H9 (cell line): ENCODE measurements at regions not wholly inside any gene's neighbourhood (a gene's known extent, or its start where the extent isn't known, plus 50 kb on each side); places are given as distances from the start of the nearest gene placed in this dataset.

Experiments
- DNase-seq: peaks from one replicate; pipeline ENCODE4 v3.0.0-alpha.2; 2017
- H2AFZ ChIP-seq: one replicate; pipeline ENCODE4 v1.6.1; 2013; ENCODE audit warnings: mild to moderate bottlenecking, low read length, control low read depth, moderate library complexity
- H2AK5ac ChIP-seq: 2 replicates; pipeline ENCODE4 v1.6.1; 2013; ENCODE audit warnings: low read length, control low read depth, mixed read lengths; ENCODE audit not compliant: insufficient read length
- H2BK120ac ChIP-seq: one replicate; pipeline ENCODE4 v1.6.1; 2013; ENCODE audit warnings: low read depth, mild to moderate bottlenecking, low read length, control low read depth, inconsistent platforms; ENCODE audit not compliant: poor library complexity, severe bottlenecking
- H2BK12ac ChIP-seq: 2 replicates; pipeline ENCODE4 v1.6.1; 2013; ENCODE audit warnings: low read length, control low read depth, mixed read lengths, low read depth; ENCODE audit not compliant: insufficient read length
- H2BK15ac ChIP-seq: 2 replicates; pipeline ENCODE4 v1.6.1; 2013; ENCODE audit warnings: low read depth, low read length, control low read depth
- H2BK20ac ChIP-seq: one replicate; pipeline ENCODE4 v1.6.1; 2013; ENCODE audit warnings: low read depth, mild to moderate bottlenecking, low read length, control low read depth, inconsistent platforms; ENCODE audit not compliant: poor library complexity, severe bottlenecking
- H2BK5ac ChIP-seq: 2 replicates; pipeline ENCODE4 v1.6.1; 2013; ENCODE audit warnings: low read length, control low read depth, mixed read lengths; ENCODE audit not compliant: insufficient read length
- H3K14ac ChIP-seq: 2 replicates; pipeline ENCODE4 v1.6.1; 2013; ENCODE audit warnings: low read length, control low read depth; ENCODE audit not compliant: insufficient read depth
- H3K18ac ChIP-seq: 2 replicates; pipeline ENCODE4 v1.6.1; 2013; ENCODE audit warnings: low read depth, mild to moderate bottlenecking, mixed read lengths, low read length, control low read depth; ENCODE audit not compliant: insufficient read length
- H3K23ac ChIP-seq: 2 replicates; pipeline ENCODE4 v1.6.1; 2013; ENCODE audit warnings: low read length, control low read depth, mixed read lengths, low read depth; ENCODE audit not compliant: insufficient read length
- H3K23me2 ChIP-seq: 2 replicates; pipeline ENCODE4 v1.6.1; 2013; ENCODE audit warnings: low read depth, mild to moderate bottlenecking, mixed read lengths, low read length, control low read depth; ENCODE audit not compliant: insufficient read length, poor library complexity, severe bottlenecking
- H3K27ac ChIP-seq: 2 replicates; pipeline ENCODE4 v1.5.1; 2013; ENCODE audit warnings: low read length, control low read depth, mixed read lengths, low read depth; ENCODE audit not compliant: insufficient read length
- H3K27me3 ChIP-seq: 2 replicates; pipeline ENCODE4 v1.6.1; 2013; ENCODE audit warnings: low read length, control low read depth, inconsistent platforms; ENCODE audit not compliant: insufficient read depth
- H3K4ac ChIP-seq: 2 replicates; pipeline ENCODE4 v1.6.1; 2013; ENCODE audit warnings: low read depth, mild to moderate bottlenecking, control low read depth, inconsistent platforms, low read length, moderate library complexity
- H3K4me1 ChIP-seq: 2 replicates; pipeline ENCODE4 v1.6.1; 2013; ENCODE audit warnings: low read length, control low read depth, inconsistent platforms; ENCODE audit not compliant: insufficient read depth
- H3K4me2 ChIP-seq: 2 replicates; pipeline ENCODE4 v1.6.1; 2013; ENCODE audit warnings: low read length, control low read depth, mixed read lengths; ENCODE audit not compliant: insufficient read length, insufficient read depth
- H3K56ac ChIP-seq: 2 replicates; pipeline ENCODE4 v1.6.1; 2013; ENCODE audit warnings: low read depth, mild to moderate bottlenecking, mixed read lengths, low read length, control low read depth; ENCODE audit not compliant: insufficient read length
- H3K79me1 ChIP-seq: 2 replicates; pipeline ENCODE4 v1.6.1; 2013; ENCODE audit warnings: low read depth, mild to moderate bottlenecking, moderate library complexity, low read length, control low read depth, inconsistent platforms; ENCODE audit not compliant: insufficient read depth, poor library complexity, severe bottlenecking
- H3K79me2 ChIP-seq: 2 replicates; pipeline ENCODE4 v1.6.1; 2013; ENCODE audit warnings: low read length, control low read depth, inconsistent platforms; ENCODE audit not compliant: insufficient read depth
- H3K9ac ChIP-seq: 2 replicates; pipeline ENCODE4 v1.6.1; 2013; ENCODE audit warnings: low read length, control low read depth, mixed read lengths; ENCODE audit not compliant: insufficient read length; ENCODE audit errors: extremely low read depth
- H3K9me3 ChIP-seq: one replicate; pipeline ENCODE4 v1.6.1; 2013; ENCODE audit warnings: low read depth, low read length, inconsistent platforms; ENCODE audit not compliant: control insufficient read depth
- H3T11ph ChIP-seq: one replicate; pipeline ENCODE4 v1.6.1; 2013; ENCODE audit warnings: mild to moderate bottlenecking, low read length, control low read depth, inconsistent platforms
- H4K20me1 ChIP-seq: one replicate; pipeline ENCODE4 v1.6.1; 2013; ENCODE audit not compliant: control insufficient read depth, insufficient read length, insufficient read depth
- H4K5ac ChIP-seq: 2 replicates; pipeline ENCODE4 v1.6.1; 2013; ENCODE audit warnings: low read depth, mild to moderate bottlenecking, mixed read lengths, low read length, control low read depth; ENCODE audit not compliant: insufficient read length
- H4K8ac ChIP-seq: replicated peaks from 2 replicates; pipeline ENCODE4 v1.6.1; 2013; ENCODE audit warnings: low read length, control low read depth, mixed read lengths, low read depth; ENCODE audit not compliant: insufficient read length
- H4K91ac ChIP-seq: 2 replicates; pipeline ENCODE4 v1.6.1; 2013; ENCODE audit warnings: low read depth, mild to moderate bottlenecking, moderate library complexity, mixed read lengths, low read length, control low read depth; ENCODE audit not compliant: insufficient read length
- H3K27ac Mint-ChIP-seq, 3 experiments: 2 replicates in 2 of 3; 3 replicates in 1 of 3; pipeline ENCODE4 v1.8.0; 2020 to 2021; ENCODE audit warnings: mixed read lengths in 3 of 3, mild to moderate bottlenecking in 1 of 3, moderate library complexity in 1 of 3
- H3K27me3 Mint-ChIP-seq: 2 replicates; pipeline ENCODE4 v1.8.0; 2021; ENCODE audit warnings: low read depth, mild to moderate bottlenecking, moderate library complexity, mixed read lengths
- H3K36me3 Mint-ChIP-seq, 3 experiments: 2 replicates in 2 of 3; 3 replicates in 1 of 3; pipeline ENCODE4 v1.8.0; 2020 to 2021; ENCODE audit warnings: low read depth in 3 of 3, mixed read lengths in 3 of 3; ENCODE audit not compliant: insufficient read depth in 1 of 3
- H3K4me1 Mint-ChIP-seq, 2 experiments: 2 replicates each; pipeline ENCODE4 v1.8.0; 2020; ENCODE audit warnings: mixed read lengths in 2 of 2
- H3K4me3 Mint-ChIP-seq, 2 experiments: 2 replicates in 1 of 2; 3 replicates in 1 of 2; pipeline ENCODE4 v1.8.0; 2020 to 2021; ENCODE audit warnings: mild to moderate bottlenecking in 2 of 2, mixed read lengths in 2 of 2, moderate library complexity in 1 of 2
- H3K9me3 Mint-ChIP-seq, 2 experiments: 2 replicates in 1 of 2; 3 replicates in 1 of 2; pipeline ENCODE4 v1.8.0; 2020; ENCODE audit warnings: mild to moderate bottlenecking in 2 of 2, mixed read lengths in 2 of 2, moderate library complexity in 1 of 2
- CTCF ChIP-seq: fragments of 200-600 bp; sonication (generic); conservative IDR thresholded peaks from 3 replicates; pipeline ENCODE4 v1.8.0; 2021; ENCODE audit warnings: antibody characterized with exemption, mild to moderate bottlenecking
- WGBS: extraction: QIAGEN DNeasy Blood & Tissue Kit; methylation state at CpG from one replicate; pipeline ENCODE4 v1.1.7; 2013; ENCODE audit warnings: missing lambda C conversion rate, low lambda C conversion rate, mixed read lengths; ENCODE audit not compliant: insufficient read length; ENCODE audit errors: extremely low coverage; 5-methylcytosine and 5-hydroxymethylcytosine counted together

GRCh38 chr11:33977676-33978075, 73.9 kb upstream of the CAPRIN1 start:
- Histone ChIP-seq H3K14ac (no peak overlapping the region), H4K91ac (no peak overlapping the region), H3K4ac (no peak overlapping the region), H3K4me1 (no peaks in the 10 kb centered on the region), H2BK15ac (no peak overlapping the region), H3K4me2 (no peak overlapping the region), H3K23ac (no peak overlapping the region), H2BK20ac (no peak overlapping the region), H4K20me1 (no peaks in the 10 kb centered on the region), H3K18ac (no peak overlapping the region), H2AK5ac (no peak overlapping the region), H2BK12ac (no peak overlapping the region), H3K9me3 (no peaks in the 10 kb centered on the region), H2BK5ac (no peak overlapping the region), H2AFZ (no peak overlapping the region), H4K8ac (no peak overlapping the region), H4K5ac (no peak overlapping the region), H3K9ac (no peak overlapping the region), H3K27me3 (no peaks in the 10 kb centered on the region), H3K56ac (no peak overlapping the region), H3K79me2 (no peaks in the 10 kb centered on the region), H2BK120ac (no peak overlapping the region), H3K23me2 (no peaks in the 10 kb centered on the region), H3K27ac (no peak overlapping the region), H3T11ph (no peak overlapping the region), H3K79me1 (no peaks in the 10 kb centered on the region)
- no peaks in the 10 kb centered on the region for H3K36me3 Mint-ChIP-seq
- H3K4me3 Mint-ChIP-seq: no peak overlapping the region
- no CpG with 5 or more reads among the region's 4 CpGs for WGBS
- TF ChIP-seq CTCF: no peak
- H3K27me3 Mint-ChIP-seq: no peaks in the 10 kb centered on the region
- DNase-seq: no peak
- H3K27ac Mint-ChIP-seq: no peak overlapping the region
- H3K4me1 Mint-ChIP-seq: no peaks in the 10 kb centered on the region
- H3K9me3 Mint-ChIP-seq: no peaks in the 10 kb centered on the region
